Thoracic aorta (tissue), 2 donors: ENCODE measurements at regions not wholly inside any gene's neighbourhood (a gene's known extent, or its start where the extent isn't known, plus 50 kb on each side); places are given as distances from the start of the nearest gene placed in this dataset.
A peak's percentile ranks its signal among the peaks of the same experiment; 100 is the strongest.

Source experiments
- ATAC-seq: fragments of 150-250 bp; one replicate; pipeline ENCODE4 v1.8.0; 2017; ENCODE audit warnings: low read depth; ENCODE audit not compliant: insufficient number of reproducible peaks, low FRiP score
- DNase-seq: peaks from one replicate; pipeline ENCODE4 v3.0.0-alpha.2; 2020; ENCODE audit warnings: low spot score
- H3K27ac ChIP-seq, 2 donors: fragments of 200-600 bp; sonication (generic); 1 replicate in 1 of 2; 2 replicates in 1 of 2; pipeline ENCODE4 v1.5.1; 2016; ENCODE audit warnings: mild to moderate bottlenecking in 2 of 2, moderate library complexity in 2 of 2
- H3K27me3 ChIP-seq: fragments of 200-600 bp; sonication (generic); replicated peaks from 2 replicates; pipeline ENCODE4 v1.6.0; 2016; ENCODE audit warnings: mild to moderate bottlenecking; ENCODE audit not compliant: insufficient read depth
- H3K36me3 ChIP-seq: fragments of 200-600 bp; sonication (generic); one replicate; pipeline ENCODE4 v1.5.1; 2016
- H3K4me1 ChIP-seq, 2 donors: fragments of 200-600 bp; sonication (generic); 1 replicate in 1 of 2; 2 replicates in 1 of 2; pipeline versions ENCODE4 v1.5.1 to v1.6.0; 2016; ENCODE audit warnings: low read depth in 2 of 2, mild to moderate bottlenecking in 1 of 2; ENCODE audit not compliant: control insufficient read depth in 1 of 2
- H3K4me3 ChIP-seq: fragments of 200-600 bp; sonication (generic); 2 replicates; pipeline ENCODE4 v1.5.1; 2016; ENCODE audit warnings: mild to moderate bottlenecking
- H3K9me3 ChIP-seq: fragments of 200-600 bp; sonication (generic); 2 replicates; pipeline ENCODE4 v1.5.1; 2016
- TF ChIP-seq, protein P1 (sequence below): fragments of 200-600 bp; sonication (generic); IDR thresholded peaks from one replicate; pipeline ENCODE4 v1.5.1; 2019; ENCODE audit warnings: antibody characterized with exemption

GRCh38 chr7:434891-435629 is 84.6 kb downstream of the PDGFA start:
- TF ChIP-seq, protein P1, sequence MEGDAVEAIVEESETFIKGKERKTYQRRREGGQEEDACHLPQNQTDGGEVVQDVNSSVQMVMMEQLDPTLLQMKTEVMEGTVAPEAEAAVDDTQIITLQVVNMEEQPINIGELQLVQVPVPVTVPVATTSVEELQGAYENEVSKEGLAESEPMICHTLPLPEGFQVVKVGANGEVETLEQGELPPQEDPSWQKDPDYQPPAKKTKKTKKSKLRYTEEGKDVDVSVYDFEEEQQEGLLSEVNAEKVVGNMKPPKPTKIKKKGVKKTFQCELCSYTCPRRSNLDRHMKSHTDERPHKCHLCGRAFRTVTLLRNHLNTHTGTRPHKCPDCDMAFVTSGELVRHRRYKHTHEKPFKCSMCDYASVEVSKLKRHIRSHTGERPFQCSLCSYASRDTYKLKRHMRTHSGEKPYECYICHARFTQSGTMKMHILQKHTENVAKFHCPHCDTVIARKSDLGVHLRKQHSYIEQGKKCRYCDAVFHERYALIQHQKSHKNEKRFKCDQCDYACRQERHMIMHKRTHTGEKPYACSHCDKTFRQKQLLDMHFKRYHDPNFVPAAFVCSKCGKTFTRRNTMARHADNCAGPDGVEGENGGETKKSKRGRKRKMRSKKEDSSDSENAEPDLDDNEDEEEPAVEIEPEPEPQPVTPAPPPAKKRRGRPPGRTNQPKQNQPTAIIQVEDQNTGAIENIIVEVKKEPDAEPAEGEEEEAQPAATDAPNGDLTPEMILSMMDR: no peak
- Histone ChIP-seq H3K27ac (no peak overlapping the region), H3K9me3 (no peaks in the 10 kb centered on the region), H3K36me3 (no peaks in the 10 kb centered on the region), H3K27me3 (no peaks in the 10 kb centered on the region), H3K4me3 (peak overlapping the region; percentile 14), H3K4me1 (no peaks in the 10 kb centered on the region)
- no peak for DNase-seq
- ATAC-seq: no peak

- no peak for ATAC-seq
- H3K4me3 ChIP-seq: no peak overlapping the region
- no peaks in the 10 kb centered on the region for H3K36me3 ChIP-seq
- no peaks in the 10 kb centered on the region for H3K9me3 ChIP-seq
- DNase-seq: no peak
- H3K4me1 ChIP-seq: no peaks in the 10 kb centered on the region
- H3K27me3 ChIP-seq: no peaks in the 10 kb centered on the region
- TF ChIP-seq, protein P1: no peak
- H3K27ac ChIP-seq: no peak overlapping the region
These were observed 83.8 kb downstream of the PDGFA start for GRCh38 chr7:435630-436366.

GRCh38 chr7:436367-437128 is 83.1 kb downstream of the PDGFA start:
- H3K4me3 ChIP-seq: no peak overlapping the region
- TF ChIP-seq, protein P1: no peak
- no peak overlapping the region for H3K27ac ChIP-seq
- H3K4me1 ChIP-seq: peaks cover 0 to 1% of the 10 kb centered on the region in 2 donors
- H3K9me3 ChIP-seq: no peaks in the 10 kb centered on the region
- ATAC-seq: no peak
- H3K36me3 ChIP-seq: no peaks in the 10 kb centered on the region
- H3K27me3 ChIP-seq: no peaks in the 10 kb centered on the region
- no peak for DNase-seq

DNA sequence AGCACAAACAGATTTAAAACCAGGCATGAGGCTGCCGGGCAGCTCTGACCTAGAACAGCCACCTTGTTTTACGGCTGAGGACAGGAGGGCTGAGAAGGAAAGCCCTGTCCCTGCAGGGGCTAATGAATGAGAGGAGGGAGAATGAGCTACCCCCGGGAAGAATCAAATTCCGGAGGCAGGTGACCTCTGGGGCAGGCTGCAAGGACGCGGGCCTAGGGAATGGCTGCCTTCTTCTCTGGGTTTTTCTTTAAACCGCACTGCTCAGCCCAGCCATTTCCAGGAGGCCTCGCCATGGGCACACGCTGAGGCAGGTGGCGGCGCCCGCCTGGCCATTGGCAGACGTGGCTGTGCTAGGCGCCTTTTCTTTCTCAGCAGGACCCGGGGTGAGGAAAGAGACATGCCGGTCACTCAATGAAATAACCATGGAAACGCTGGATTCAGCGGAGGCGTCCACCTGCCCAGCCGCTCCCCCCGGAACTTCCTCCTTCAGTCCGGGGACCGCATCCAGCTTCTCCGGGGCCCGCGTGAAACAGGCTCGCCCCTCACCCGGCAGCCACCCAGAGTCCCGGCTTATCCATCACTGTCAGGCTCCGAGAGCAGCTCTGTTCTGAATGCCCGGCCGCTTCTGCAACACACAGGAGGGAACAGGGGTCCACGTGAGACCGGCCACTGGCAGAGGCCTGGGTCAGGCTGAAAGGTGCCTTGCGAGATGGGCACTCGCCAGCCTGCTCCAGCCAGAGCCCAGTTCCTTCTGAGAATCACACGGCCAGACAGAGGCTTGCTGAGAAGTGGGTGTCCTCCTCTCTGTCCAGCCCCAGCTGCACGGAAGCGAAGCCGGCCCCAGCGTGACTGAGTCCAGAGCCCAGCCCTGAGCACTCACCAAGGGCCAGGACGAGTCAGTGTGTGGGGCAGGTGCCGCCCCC is 82.1 kb downstream of the PDGFA start:
- Histone ChIP-seq H3K9me3 (no peaks in the 10 kb centered on the region), H3K27ac (no peak overlapping the region), H3K4me3 (no peak overlapping the region), H3K27me3 (no peaks in the 10 kb centered on the region), H3K4me1 (peaks cover 0 to 7% of the 10 kb centered on the region in 2 donors), H3K36me3 (no peaks in the 10 kb centered on the region)
- TF ChIP-seq, protein P1: no peak
- ATAC-seq (no peak), DNase-seq (no peak)
